ENCODE measurements at regions not wholly inside any gene's neighbourhood (a gene's known extent, or its start where the extent isn't known, plus 50 kb on each side); places are given as distances from the start of the nearest gene placed in this dataset.
A peak's percentile ranks its signal among the peaks of the same experiment; 100 is the strongest.

GRCh38 chr12:5213990-5214389, 170.3 kb downstream of the KCNA5 start:
- H3K27ac Mint-ChIP-seq (ENCODE audit: unreplicated experiment), result no peak overlapping the region
- no peaks in the 10 kb centered on the region for H3K9me3 Mint-ChIP-seq
- TF ChIP-seq, protein P1, sequence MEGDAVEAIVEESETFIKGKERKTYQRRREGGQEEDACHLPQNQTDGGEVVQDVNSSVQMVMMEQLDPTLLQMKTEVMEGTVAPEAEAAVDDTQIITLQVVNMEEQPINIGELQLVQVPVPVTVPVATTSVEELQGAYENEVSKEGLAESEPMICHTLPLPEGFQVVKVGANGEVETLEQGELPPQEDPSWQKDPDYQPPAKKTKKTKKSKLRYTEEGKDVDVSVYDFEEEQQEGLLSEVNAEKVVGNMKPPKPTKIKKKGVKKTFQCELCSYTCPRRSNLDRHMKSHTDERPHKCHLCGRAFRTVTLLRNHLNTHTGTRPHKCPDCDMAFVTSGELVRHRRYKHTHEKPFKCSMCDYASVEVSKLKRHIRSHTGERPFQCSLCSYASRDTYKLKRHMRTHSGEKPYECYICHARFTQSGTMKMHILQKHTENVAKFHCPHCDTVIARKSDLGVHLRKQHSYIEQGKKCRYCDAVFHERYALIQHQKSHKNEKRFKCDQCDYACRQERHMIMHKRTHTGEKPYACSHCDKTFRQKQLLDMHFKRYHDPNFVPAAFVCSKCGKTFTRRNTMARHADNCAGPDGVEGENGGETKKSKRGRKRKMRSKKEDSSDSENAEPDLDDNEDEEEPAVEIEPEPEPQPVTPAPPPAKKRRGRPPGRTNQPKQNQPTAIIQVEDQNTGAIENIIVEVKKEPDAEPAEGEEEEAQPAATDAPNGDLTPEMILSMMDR (conservative IDR thresholded peaks at IDR 0.05), result no peak
- no peak for DNase-seq (ENCODE audit: low read depth, low spot score)
- H3K4me1 Mint-ChIP-seq, result no peaks in the 10 kb centered on the region
- H3K4me3 Mint-ChIP-seq, result no peak overlapping the region
- H3K27me3 Mint-ChIP-seq (ENCODE audit: low read depth), result peaks cover 6% of the 10 kb centered on the region
- H3K36me3 Mint-ChIP-seq (ENCODE audit: low read depth), result no peaks in the 10 kb centered on the region

DNA sequence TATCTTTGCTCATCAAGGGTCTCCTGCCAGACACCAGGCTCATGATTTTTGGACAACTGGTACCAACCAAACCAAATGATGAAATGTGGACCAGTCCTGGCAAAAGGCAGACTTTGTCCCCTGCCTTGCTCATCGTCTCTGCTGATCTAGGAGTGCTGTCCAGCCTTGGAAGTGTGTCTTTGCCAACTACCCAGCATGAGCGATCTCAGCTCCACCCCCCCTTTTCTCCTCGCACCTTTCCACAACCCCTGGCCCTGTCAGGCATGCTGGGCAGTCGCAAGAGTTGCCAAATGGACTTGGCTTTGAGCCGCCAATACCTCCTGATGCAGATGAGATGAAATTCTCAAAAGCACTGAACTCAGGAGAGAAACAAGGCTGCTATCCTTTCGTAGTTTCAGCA, 174.3 kb downstream of the KCNA5 start:
- H3K27me3 Mint-ChIP-seq (ENCODE audit: low read depth), result peaks cover 4% of the 10 kb centered on the region
- H3K9me3 Mint-ChIP-seq, result no peaks in the 10 kb centered on the region

GRCh38 chr12:5220099-5220498, 176.4 kb downstream of the KCNA5 start:
- Mint-ChIP-seq H3K27me3 (ENCODE audit: low read depth) (peaks cover 3% of the 10 kb centered on the region), H3K4me3 (no peak overlapping the region), H3K27ac (ENCODE audit: unreplicated experiment) (no peak overlapping the region), H3K36me3 (ENCODE audit: low read depth) (no peaks in the 10 kb centered on the region), H3K9me3 (no peaks in the 10 kb centered on the region), H3K4me1 (peaks cover 26% of the 10 kb centered on the region)
- no peak for DNase-seq (ENCODE audit: low read depth, low spot score)
- TF ChIP-seq, protein P1 (conservative IDR thresholded peaks at IDR 0.05), result no peak

More for the DNA sequence above, 174.3 kb downstream of the KCNA5 start:
- DNase-seq (ENCODE audit: low read depth, low spot score), result no peak
- H3K4me1 Mint-ChIP-seq, result peaks cover 26% of the 10 kb centered on the region
- H3K36me3 Mint-ChIP-seq (ENCODE audit: low read depth), result no peaks in the 10 kb centered on the region
- no peak overlapping the region for H3K27ac Mint-ChIP-seq (ENCODE audit: unreplicated experiment)
- TF ChIP-seq, protein P1 (conservative IDR thresholded peaks at IDR 0.05), result no peak
- H3K4me3 Mint-ChIP-seq, result no peak overlapping the region

DNA sequence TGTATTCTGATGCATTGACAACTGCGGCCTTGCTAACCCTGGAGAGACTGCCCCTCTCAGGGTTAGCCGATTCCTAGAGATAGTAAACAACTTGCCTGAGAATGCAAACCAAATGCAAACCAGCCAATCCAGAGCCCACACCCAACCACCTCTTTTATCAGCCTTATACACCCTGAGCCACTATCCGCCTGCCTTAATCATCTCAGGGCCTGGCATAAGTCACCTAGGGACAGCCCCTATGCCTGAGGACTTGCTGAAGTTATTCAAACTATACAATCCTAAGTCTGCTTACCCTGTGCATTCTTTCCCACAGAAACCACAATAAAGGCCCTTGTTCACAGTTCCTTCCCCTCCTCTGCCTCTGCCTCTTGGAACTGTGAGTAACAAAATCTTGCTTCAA, 177.2 kb downstream of the KCNA5 start:
- Mint-ChIP-seq H3K9me3 (no peaks in the 10 kb centered on the region), H3K4me1 (peaks cover 26% of the 10 kb centered on the region), H3K27me3 (ENCODE audit: low read depth) (peaks cover 3% of the 10 kb centered on the region), H3K4me3 (no peak overlapping the region), H3K27ac (ENCODE audit: unreplicated experiment) (no peak overlapping the region), H3K36me3 (ENCODE audit: low read depth) (no peaks in the 10 kb centered on the region)
- DNase-seq (ENCODE audit: low read depth, low spot score), result no peak
- TF ChIP-seq, protein P1 (conservative IDR thresholded peaks at IDR 0.05), result no peak

DNA sequence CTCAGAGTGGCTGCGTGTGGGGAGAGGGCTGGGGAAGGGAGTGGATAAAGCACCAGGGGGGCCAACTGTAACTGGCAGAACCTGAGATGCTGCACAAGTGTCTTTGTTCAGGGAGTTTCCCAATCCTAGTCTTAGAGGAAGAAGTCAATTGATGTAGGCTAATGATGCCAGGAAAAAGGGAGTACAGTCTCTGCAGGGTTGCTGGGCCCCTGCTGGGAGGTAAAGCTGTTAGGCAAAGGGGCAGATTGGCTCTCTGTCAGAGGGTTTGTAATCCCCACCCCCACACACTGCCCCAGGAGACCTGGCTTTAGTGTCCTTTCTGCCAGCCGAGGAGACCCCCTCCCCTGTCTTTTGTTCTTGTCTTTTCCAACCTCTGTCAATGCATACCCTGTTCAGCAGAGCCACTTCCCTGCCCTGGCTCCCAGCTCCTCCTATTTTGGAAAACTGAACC, 178.4 kb downstream of the KCNA5 start:
- H3K27me3 Mint-ChIP-seq (ENCODE audit: low read depth), result peaks cover 3% of the 10 kb centered on the region
- DNase-seq (ENCODE audit: low read depth, low spot score), result no peak
- H3K4me3 Mint-ChIP-seq, result peak overlapping the region; percentile 22
- H3K27ac Mint-ChIP-seq (ENCODE audit: unreplicated experiment), result peak overlapping the region; percentile 92
- peaks cover 26% of the 10 kb centered on the region for H3K4me1 Mint-ChIP-seq
- no peaks in the 10 kb centered on the region for H3K36me3 Mint-ChIP-seq (ENCODE audit: low read depth)
- H3K9me3 Mint-ChIP-seq, result no peaks in the 10 kb centered on the region
- TF ChIP-seq, protein P1 (conservative IDR thresholded peaks at IDR 0.05), result no peak

GRCh38 chr12:5222729-5223128, 179.1 kb downstream of the KCNA5 start:
- Mint-ChIP-seq H3K9me3 (no peaks in the 10 kb centered on the region), H3K4me3 (no peak overlapping the region), H3K4me1 (peaks cover 26% of the 10 kb centered on the region), H3K36me3 (ENCODE audit: low read depth) (no peaks in the 10 kb centered on the region), H3K27me3 (ENCODE audit: low read depth) (no peaks in the 10 kb centered on the region), H3K27ac (ENCODE audit: unreplicated experiment) (no peak overlapping the region)
- no peak for DNase-seq (ENCODE audit: low read depth, low spot score)
- TF ChIP-seq, protein P1 (conservative IDR thresholded peaks at IDR 0.05), result no peak
